HG03378 (cell line): ENCODE measurements at regions not wholly inside any gene's neighbourhood (a gene's known extent, or its start where the extent isn't known, plus 50 kb on each side); places are given as distances from the start of the nearest gene placed in this dataset.
"Not testable (repeated sequence)": the region's sequence is repeated elsewhere in the genome, so short reads cannot be mapped to it uniquely, and the experiment has no call there.

Experiments used
- ATAC-seq: cut with Tn5 transposase; IDR thresholded peaks from one replicate; pipeline ENCODE4 v1.9.1; 2021; ENCODE audit warnings: mild to moderate bottlenecking, moderate library complexity; ENCODE audit not compliant: unreplicated experiment

DNA sequence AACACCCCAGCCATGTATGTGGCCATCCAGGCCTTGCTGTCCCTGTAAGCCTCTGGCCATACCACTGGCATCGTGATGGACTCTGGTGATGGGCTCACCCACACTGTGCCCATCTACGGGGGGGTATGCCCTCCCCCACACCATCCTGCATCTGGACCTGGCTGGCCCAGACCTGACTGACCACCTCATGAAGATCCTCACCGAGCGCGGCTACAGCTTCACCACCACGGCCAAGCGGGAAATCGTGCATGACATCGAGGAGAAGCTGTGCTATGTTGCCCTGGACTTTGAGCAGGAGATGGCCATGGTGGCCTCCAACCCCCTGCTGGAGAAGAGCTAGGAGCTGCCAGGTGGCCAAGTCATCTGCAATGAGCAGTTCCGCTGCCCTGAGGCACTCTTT, 80.4 kb upstream of the ZCCHC2 start:
- ATAC-seq = no peak

DNA sequence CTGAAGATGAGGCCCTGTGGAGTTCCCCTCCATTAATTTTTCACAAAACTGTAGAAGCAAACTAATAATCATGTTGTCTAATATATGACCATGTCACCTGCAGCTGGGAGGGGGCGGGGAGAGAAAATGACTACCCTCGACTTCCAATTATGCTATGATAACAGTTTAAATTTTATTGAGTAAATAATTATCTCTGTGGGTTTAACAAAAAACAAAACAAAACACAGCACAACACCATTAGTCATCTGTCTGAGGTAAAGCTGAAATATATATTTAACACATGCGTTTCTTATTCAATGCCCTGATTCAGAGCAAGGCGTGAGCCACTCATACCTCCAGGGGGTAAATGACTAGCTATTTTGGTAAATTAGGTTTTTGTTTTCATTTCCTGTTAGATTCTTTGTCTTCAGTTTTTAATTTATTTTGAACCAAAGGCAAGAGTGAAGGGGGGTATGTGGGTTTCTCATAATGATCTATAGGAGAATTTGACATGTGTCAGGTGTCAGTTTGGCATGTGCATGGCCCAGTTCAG, 77.4 kb upstream of the ZCCHC2 start:
- peak; percentile 69 for ATAC-seq

DNA sequence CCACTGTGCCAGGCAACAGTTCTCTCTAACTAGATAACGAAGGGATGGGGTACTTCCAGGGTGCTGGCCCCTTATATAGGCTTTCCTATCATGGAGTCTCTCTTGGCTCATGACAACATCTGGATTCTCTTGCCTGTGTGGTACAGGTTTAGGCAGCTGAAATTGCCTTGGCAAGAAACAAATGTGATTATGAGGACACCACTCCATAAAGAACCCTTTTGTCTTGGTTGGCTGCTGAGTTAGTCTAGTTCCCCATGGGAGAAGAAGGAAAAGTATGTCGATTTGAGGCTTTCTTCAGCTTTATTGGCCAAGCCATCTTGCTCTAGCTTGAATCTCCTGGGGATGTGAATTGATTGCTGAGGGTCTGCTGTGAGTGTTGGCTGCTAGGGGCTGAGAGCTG, 76.3 kb upstream of the ZCCHC2 start:
- no peak for ATAC-seq

DNA sequence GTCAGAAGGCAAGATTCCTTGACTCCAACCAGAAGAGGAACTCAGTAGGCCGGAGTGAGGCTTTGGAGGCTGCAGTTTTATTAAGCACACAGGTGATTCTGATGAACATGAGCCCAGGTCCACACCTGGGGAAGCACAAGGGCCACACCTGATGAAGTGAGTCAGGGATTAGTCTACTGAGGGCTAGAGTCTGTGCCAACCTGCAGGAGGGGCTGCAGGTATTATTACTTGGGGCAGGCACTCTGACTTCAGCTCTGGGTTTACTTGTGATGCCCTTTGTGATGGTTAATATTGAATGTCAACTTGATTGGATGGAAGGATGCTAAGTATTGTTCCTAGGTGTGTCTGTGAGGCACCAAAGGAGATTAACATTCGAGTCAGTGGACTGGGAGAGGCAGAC, 75.2 kb upstream of the ZCCHC2 start:
- no peak for ATAC-seq

- no peak for ATAC-seq
These were observed 74.4 kb upstream of the ZCCHC2 start for GRCh38 chr18:62448426-62448825.

GRCh38 chr18:62449490-62450104, 73.2 kb upstream of the ZCCHC2 start:
- no peak for ATAC-seq

DNA sequence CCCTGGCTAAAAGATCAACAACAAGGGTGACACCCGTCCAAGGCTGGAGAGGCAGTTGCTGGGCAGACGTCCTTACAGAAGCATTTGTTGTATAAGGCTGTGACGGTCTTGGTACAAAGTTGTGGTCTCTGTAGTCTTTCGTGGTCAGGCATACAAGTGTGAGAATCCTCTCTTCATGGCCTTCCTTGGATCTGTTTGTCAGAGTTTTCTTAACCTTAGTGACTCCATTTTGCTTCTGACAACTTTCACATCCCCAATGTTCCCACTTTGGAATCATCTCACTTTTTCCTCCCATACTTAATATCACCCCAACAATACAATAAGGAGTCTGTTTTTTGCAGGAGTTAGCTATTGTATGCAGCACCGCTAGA, 72.7 kb upstream of the ZCCHC2 start:
- ATAC-seq = no peak

DNA sequence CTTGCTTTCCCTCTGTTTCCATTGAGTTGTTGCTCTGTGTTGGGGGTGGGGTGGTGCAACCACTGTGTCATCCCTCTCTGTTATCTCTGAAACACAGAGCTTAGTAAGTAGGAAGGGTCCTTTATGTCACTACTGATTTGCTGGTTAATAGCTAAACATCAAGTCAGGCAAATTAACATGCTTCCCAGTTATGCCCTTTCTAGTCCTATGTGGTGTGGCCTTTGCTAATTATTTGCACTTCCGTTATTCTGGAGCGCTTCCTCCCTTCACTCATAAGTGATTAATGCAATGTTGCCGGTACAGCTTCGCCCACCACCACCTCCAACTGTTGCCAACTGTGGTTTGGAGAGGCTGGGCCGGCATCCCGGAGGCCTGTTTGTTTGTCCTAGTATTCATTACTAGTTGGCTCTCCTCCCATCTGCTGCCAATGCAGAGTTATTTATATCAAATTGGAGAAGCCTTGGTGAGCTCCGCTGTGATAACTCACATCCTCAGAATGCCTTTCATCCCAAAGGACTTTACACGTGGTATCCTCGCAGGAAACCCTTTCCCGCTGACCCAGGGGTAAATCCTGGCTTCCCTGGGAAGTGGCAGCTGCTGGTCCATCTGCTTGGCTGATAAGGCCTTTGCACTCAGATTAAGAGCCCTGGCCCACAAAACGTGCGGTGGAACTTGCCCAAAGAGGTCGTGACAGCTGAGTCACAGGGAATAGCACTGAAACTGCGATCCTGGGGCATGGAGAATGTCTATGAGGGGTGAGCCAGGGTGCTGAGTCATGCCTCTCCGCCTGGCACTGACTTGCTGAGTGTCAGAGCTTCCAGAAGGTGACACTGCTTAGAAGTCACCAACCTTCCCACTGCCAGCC, 72.0 kb upstream of the ZCCHC2 start:
- ATAC-seq = no peak

DNA sequence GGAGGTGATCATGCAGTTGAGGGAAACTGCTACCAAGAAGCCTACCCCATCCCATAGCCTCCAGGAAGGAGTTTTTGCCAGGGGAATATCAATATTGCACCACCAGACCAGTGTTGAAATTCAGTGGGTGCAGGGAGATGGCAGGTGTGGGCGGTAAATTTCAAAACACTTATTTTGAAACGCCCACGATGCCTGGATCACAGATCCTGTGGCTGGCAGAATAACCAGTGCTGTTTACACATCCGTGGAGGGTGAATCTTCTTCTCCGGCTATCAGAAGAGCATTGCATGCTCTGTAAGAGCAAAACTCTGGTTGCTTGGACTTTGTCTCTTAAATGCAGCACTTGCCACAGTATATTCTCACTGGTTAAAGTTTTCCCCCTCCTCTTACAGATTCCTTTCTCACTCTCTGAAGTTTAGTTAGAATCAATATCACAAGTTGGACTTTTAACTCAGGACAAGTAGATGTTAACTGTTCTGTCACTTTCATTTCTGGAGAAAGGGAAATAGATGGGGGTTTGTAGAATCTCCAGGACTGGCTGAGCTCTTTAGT, 70.5 kb upstream of the ZCCHC2 start:
- ATAC-seq = no peak

- peak; percentile 48 for ATAC-seq
These were observed 69.0 kb upstream of the ZCCHC2 start for GRCh38 chr18:62453864-62454263.

DNA sequence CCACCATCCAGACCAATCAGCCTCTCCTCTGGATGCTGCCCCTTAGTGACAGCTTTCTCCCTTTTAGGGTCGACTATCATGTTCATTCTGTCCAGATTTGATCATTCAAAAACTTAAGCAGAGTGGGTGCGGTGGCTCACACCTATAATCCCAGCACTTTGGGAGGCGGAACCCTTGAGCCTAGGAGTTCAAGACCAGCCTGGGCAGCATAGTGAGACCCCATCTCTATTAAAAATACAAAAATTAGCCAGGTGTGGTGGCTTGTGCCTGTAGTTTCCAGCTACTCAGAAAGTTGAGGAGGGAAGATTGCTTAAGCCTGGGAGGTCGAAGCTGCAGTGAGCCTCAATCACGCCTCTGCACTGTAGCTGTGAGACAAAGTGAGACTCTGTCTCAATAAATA, 68.3 kb upstream of the ZCCHC2 start:
- ATAC-seq = no peak

- no peak for ATAC-seq
These were observed 67.6 kb upstream of the ZCCHC2 start for GRCh38 chr18:62455222-62455621.

DNA sequence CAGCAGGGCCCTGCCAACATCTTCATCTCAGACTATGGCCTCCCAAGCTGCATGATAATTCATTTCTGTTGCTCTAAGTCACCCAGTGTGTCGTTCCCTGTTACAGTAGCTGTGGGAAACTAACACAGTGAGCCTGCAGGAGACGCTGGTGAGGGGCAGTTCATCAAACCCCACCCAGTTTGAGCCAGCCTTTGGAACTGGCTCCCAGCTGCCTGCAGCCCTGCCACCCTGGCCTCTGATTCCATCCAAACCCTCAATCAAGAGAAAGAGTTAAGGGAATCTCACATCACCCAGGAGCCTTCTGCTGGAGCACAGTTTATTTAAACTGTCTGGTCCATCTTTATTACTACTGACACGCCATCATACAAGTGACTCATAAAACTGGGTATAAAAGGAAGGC, 64.9 kb upstream of the ZCCHC2 start:
- ATAC-seq = no peak

- ATAC-seq = no peak
These were observed 64.5 kb upstream of the ZCCHC2 start for GRCh38 chr18:62458346-62458745.

DNA sequence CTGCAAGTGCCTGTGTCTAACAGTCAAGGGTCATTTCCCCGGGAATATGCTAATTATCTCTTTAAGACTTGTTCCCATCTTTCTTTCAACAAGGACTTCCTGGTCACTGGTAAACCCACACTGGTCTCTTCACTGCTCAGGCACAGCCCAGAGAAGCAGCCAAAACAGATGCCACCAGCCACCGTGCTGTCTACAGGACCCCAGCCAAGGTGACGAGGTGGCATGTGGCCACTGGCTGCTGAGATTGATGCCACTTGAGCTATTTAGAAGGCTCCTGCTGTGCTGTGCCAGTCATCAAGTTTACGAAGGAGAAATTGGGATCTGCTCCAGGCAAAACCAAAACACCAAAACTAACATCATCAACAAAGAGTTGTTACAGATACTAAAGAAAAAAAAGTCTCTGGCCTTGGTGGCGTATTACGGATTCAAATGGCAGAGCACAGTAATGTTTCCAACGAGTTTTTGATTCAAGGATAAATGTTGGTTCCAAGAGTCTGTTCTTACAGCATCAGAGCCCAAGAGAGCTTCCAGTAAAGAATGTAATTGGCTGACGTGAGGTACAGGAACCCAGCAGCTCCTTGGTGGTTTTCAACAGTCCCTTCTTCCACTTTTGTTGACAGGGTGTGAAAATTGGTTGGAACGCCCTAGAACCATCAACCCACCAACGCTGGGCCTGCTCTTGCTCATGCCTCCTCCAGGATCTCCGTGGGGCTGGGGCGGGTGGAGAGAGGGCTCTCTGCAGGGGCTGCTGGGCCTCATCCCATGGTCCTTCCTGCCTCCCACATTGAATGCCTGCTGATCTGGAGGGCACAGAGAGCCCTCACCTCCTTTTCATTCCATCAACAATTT, 63.7 kb upstream of the ZCCHC2 start:
- no peak for ATAC-seq

DNA sequence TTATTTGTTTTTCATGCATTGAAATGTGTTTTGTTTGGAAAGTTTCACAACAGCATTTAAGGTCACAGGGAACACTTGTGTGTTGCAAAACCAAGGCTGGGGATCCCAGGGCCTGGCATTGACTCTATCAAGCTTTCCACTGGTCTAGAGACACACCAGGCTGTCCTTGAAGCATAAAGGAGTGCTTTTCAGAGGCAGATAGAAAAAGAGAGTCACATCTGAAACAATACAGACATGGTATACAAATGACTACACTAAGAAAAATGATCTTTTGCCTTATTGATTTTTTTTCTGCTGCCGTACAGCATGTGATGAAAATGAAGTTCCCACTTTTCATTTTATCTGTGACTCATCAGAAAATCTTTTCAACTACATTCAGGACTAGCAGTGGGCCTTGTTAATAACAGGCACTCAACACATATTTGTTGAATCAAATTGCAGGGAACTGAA, 61.9 kb upstream of the ZCCHC2 start:
- no peak for ATAC-seq

DNA sequence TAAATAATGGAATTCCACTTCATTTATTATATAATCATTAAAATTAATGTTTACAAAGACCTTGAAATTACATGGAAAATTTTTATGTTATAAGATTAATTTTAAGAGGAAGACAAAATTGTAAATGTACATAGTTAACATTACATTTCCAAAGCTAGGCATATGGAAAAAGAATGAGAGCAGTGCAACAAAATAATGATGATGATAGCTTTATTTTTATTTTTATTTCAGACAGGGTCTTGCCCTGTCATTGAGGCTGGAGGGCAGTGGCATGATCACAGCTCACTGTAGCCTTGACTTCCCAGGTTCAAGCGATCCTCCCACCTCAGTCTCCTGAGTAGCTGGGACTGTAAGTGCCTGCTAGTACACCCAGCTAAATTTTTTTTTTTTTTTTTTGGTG, 61.2 kb upstream of the ZCCHC2 start:
- ATAC-seq = no peak

DNA sequence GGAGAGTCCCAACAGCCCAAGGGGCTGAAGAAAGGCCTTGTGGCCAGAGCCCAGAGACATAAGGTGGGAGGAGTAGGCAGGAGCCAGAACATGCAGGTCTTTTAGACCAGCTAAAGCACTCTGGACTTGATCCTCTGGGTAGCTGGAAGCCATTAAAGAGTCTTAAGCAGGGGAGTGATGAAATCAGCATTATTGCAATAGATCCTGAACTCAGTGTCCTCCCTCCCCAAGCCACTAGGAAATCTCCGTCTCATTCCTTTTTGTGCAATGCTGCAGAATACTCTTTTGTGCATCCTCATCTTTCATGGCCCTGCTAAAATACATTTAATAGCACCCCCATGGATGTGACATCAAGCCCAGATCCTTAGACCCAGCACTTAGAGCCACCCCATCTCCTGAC, 58.6 kb upstream of the ZCCHC2 start:
- ATAC-seq = no peak

DNA sequence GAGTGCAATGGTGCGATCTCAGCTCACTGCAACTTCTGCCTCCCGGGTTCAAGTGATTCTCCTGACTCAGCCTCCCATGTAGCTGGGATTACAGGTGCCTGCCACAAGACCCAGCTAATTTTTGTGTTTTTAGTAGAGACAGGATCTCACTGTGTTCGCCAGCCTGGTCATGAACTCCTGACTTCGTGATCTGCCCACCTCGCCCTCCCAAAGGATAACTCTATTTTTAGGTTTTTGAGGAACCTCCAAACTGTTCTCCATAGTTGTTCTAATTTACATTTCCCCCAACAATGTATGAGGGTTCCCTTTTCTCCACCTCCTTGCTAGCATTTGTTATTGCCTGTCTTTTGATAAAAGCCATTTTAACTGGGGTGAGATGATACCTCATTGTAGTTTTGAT, 53.7 kb upstream of the ZCCHC2 start:
- not testable (repeated sequence) for ATAC-seq
